ENCODE measurements at regions not wholly inside any gene's neighbourhood (a gene's known extent, or its start where the extent isn't known, plus 50 kb on each side); places are given as distances from the start of the nearest gene placed in this dataset.

GRCh38 chr13:111952032-111952431 is 114.9 kb upstream of the SOX1 start:
- no peak for TF ChIP-seq CTCF (IDR thresholded peaks at IDR 0.05)
- TF ChIP-seq POLR2AphosphoS5 (IDR thresholded peaks at IDR 0.05), result no peak
- TF ChIP-seq POLR2A (IDR thresholded peaks at IDR 0.05), result no peak
